Dendritic cell treated with granulocyte-macrophage colony-stimulating factor and Interleukin-4, amounts not matched to agents 40 ng/mL and 50 ng/mL, for 4 days (primary cell): ENCODE measurements at regions not wholly inside any gene's neighbourhood (a gene's known extent, or its start where the extent isn't known, plus 50 kb on each side); places are given as distances from the start of the nearest gene placed in this dataset.

Source experiments
- H3K27ac Mint-ChIP-seq: one replicate; pipeline ENCODE4 v1.8.0; 2022; ENCODE audit warnings: mild to moderate bottlenecking, mixed read lengths
- H3K27me3 Mint-ChIP-seq: one replicate; pipeline ENCODE4 v1.8.0; 2022; ENCODE audit warnings: mild to moderate bottlenecking, mixed read lengths
- H3K36me3 Mint-ChIP-seq: one replicate; pipeline ENCODE4 v1.8.0; 2022; ENCODE audit warnings: low read depth, mixed read lengths
- H3K4me1 Mint-ChIP-seq: one replicate; pipeline ENCODE4 v1.8.0; 2022; ENCODE audit warnings: low read depth, mixed read lengths
- H3K4me3 Mint-ChIP-seq: one replicate; pipeline ENCODE4 v1.8.0; 2022; ENCODE audit warnings: mild to moderate bottlenecking, moderate library complexity, mixed read lengths
- H3K9me3 Mint-ChIP-seq: one replicate; pipeline ENCODE4 v1.8.0; 2022; ENCODE audit warnings: mixed read lengths
- intact Hi-C: fragments of 100-400 bp; cut with micrococcal nuclease; formaldehyde crosslinking; loops from one replicate; pipeline ENCODE4 v1.15.0; 2022

DNA sequence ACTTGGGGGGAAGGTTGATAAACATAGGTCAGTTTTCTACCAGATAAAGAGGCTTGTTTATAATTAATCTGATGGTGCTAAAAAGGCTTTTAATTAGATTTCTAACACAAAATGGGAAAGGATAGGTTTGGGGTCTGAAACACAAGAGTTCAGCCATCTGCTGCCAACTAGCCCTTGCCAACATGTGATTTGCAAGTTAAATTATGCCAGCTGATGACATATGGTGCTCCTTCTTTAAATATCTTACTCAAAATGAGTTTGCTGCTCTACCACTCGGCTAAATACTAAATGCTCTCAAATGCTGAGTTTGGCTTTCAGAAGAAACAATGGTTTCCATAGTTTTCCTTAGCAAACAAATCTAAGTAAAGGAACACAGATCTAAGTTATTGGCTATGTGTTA is 557.8 kb upstream of the CCDC54 start:
- Mint-ChIP-seq H3K27ac (no peak overlapping the region), H3K4me1 (no peaks in the 10 kb centered on the region), H3K27me3 (no peaks in the 10 kb centered on the region), H3K4me3 (no peak overlapping the region), H3K36me3 (no peaks in the 10 kb centered on the region), H3K9me3 (peaks cover 7% of the 10 kb centered on the region)
- intact Hi-C loops = no loop called here

DNA sequence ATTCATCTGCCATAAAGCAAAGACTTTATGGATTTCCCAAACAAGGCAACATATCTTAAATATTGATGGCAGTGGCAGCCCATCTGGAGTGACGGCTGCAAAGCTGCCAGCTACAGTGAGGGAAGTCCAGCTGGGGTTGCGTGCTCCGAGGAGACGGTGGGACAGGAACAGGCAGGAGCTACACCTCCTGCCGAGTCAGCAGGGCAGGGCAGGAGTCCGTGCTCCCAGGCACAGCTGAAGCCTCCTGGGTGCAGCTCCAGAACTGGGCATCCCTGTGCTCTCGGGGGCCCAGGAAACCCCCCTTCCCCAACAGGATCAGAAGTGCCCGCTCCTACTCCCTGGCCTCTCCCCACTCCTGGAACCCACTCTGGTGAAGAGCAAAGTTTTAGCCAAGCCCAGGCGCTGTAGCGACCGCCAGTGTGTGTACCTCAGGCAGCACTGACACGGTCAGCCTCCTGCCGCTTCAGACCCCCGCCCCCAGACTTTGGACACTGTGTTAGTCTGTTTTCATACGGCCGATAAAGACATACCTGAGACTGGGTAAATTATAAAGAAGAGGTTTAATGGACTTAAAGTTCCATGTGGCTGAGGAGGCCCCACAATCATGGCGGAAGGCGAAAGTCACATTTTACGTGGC is 556.4 kb upstream of the CCDC54 start:
- H3K4me1 Mint-ChIP-seq = no peaks in the 10 kb centered on the region
- no peak overlapping the region for H3K27ac Mint-ChIP-seq
- no peaks in the 10 kb centered on the region for H3K36me3 Mint-ChIP-seq
- no peak overlapping the region for H3K4me3 Mint-ChIP-seq
- intact Hi-C loops = no loop called here
- H3K27me3 Mint-ChIP-seq = no peaks in the 10 kb centered on the region
- H3K9me3 Mint-ChIP-seq = peaks cover 7% of the 10 kb centered on the region

DNA sequence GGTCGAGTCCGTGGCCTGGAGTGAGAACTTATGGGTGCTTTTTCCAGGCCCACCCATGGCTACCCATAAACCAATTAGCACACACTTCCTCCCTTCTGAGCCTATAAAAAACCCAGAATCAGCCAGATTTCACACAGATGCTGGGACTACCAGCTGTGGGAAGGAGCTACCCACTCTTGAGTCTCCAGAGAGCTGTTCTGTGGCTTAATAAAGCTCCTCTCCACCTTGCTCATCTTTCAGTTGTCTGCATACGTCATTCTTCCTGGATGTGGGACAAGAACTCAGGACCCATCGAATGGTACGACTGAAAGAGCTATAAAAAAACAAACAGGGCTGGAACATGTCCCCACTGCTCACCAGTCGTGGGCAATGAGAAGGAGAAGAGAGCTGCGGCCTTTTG is 555.4 kb upstream of the CCDC54 start:
- H3K4me1 Mint-ChIP-seq = no peaks in the 10 kb centered on the region
- H3K27ac Mint-ChIP-seq = no peak overlapping the region
- no peaks in the 10 kb centered on the region for H3K36me3 Mint-ChIP-seq
- H3K9me3 Mint-ChIP-seq = peaks cover 7% of the 10 kb centered on the region
- intact Hi-C loops = no loop called here
- no peaks in the 10 kb centered on the region for H3K27me3 Mint-ChIP-seq
- H3K4me3 Mint-ChIP-seq = no peak overlapping the region

DNA sequence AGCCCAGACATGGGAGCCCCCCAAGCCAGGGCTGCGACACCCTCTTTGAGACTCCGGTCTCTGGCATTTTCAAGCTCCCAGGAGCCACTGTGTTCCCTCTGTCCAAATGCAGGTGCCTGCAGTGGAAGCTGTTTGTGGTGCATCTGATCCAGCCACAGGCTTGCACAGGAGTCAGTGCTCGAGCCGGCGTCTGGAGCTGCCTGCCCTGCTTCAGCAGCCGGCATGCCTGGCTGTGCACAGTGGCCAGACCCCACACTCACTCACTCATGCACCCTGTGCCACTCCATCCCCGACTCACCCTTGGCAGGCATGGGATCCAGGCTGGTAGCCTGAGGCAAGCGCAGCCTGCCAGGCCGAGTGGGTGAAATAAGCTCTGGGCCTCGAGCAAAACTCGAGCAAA is 555.0 kb upstream of the CCDC54 start:
- intact Hi-C loops = no loop called here
- Mint-ChIP-seq H3K27me3 (no peaks in the 10 kb centered on the region), H3K4me3 (no peak overlapping the region), H3K27ac (no peak overlapping the region), H3K9me3 (peaks cover 7% of the 10 kb centered on the region), H3K36me3 (no peaks in the 10 kb centered on the region), H3K4me1 (no peaks in the 10 kb centered on the region)

DNA sequence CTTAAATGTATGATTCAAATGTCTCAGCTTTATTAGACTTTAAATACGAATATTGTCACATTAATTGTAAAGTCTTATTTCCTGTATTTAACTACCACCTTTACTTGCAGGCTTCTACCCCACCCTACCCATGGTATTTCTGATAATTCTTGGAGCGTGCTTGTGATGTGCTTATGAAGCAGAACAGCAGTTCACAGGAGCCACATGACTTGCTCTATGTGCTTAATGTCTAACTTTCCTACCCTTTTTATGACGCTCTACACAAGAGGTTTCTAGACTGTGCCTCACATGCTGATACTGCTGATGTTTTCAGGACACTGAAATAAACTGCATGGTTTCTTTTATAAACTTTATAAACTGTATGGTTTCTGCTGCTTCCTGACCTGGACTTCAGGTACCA is 553.5 kb upstream of the CCDC54 start:
- intact Hi-C loops = no loop called here
- Mint-ChIP-seq H3K4me1 (no peaks in the 10 kb centered on the region), H3K4me3 (no peak overlapping the region), H3K27ac (no peak overlapping the region), H3K9me3 (peaks cover 7% of the 10 kb centered on the region), H3K36me3 (no peaks in the 10 kb centered on the region), H3K27me3 (no peaks in the 10 kb centered on the region)

DNA sequence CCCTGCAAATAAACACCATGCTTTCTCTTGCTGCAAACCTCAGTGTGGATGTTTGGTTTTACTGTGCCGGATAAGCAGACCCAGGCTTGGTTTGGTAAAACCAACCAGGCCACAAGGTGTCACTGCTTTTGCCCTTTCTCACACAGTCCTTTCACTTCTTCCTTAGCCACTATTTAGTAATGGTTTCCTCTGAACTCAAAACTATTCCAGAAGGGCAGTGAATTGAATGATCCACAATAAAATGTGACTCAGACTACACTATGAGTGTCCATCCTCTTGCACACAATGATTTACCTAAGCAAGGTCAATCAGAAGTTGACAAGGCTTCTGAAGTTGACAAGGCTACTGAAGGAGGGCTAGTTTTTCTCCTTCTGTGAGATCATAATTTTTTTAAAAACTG is 552.4 kb upstream of the CCDC54 start:
- H3K9me3 Mint-ChIP-seq = peaks cover 15% of the 10 kb centered on the region
- intact Hi-C loops = no loop called here
- no peak overlapping the region for H3K27ac Mint-ChIP-seq
- H3K4me3 Mint-ChIP-seq = no peak overlapping the region
- H3K27me3 Mint-ChIP-seq = no peaks in the 10 kb centered on the region
- no peaks in the 10 kb centered on the region for H3K4me1 Mint-ChIP-seq
- H3K36me3 Mint-ChIP-seq = no peaks in the 10 kb centered on the region

DNA sequence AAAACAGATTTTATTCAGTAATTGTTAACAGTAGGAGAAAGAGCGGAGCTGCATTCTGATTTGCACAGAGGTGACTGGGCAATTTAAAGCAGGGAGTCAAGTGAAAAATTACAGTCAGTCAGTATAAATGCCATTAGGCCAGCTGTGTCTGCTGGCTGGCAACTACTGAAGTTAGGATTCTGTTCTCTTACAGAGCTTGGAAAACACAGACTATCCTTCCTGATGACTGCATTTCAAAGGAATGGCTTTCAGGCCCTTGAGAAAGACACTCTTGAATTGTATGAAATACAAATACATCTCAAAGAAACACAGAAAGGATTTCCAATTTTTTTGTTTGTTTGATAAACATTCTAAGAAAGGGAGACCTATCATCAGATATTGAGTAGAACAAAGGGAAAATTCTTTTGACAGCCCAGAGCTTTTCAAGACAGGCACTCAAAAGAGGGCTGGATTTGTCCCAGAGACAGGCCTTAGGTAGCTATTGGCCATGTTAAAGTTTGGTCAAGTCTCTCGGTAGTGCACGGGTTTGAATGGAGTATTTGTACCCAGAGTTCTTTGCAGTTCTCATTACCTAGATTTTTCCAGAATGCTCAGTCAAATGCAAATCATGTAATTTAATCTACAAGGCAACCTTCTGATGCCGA is 551.2 kb upstream of the CCDC54 start:
- Mint-ChIP-seq H3K27me3 (no peaks in the 10 kb centered on the region), H3K9me3 (peaks cover 20% of the 10 kb centered on the region), H3K4me3 (no peak overlapping the region), H3K4me1 (no peaks in the 10 kb centered on the region), H3K36me3 (no peaks in the 10 kb centered on the region), H3K27ac (no peak overlapping the region)
- intact Hi-C loops = no loop called here

DNA sequence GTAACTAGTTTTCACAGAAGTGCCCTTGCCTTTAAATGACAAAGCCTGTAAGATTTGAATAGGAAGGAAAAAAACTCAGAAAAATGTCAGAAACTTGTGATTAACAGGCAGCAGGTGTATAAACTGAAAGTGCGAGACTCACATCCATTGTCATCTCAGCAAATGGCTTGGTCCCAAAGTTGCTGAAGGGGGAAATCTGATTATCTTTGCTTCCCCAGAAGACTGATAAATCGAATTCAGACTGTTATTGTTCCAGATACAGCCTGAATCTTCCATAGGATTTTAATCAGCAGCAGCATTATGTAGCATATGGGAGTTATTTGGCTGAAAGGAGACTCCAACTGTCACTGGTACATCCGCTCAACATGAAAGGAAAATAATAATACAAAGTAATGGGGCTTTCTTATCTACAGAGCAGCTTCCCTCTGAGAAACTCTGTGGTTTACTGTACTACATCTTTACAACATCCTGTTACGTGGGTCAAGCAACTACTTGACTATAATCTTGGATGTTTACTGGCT is 550.4 kb upstream of the CCDC54 start:
- intact Hi-C loops = no loop called here
- Mint-ChIP-seq H3K9me3 (peaks cover 21% of the 10 kb centered on the region), H3K27ac (no peak overlapping the region), H3K4me3 (no peak overlapping the region), H3K4me1 (no peaks in the 10 kb centered on the region), H3K27me3 (no peaks in the 10 kb centered on the region), H3K36me3 (no peaks in the 10 kb centered on the region)

DNA sequence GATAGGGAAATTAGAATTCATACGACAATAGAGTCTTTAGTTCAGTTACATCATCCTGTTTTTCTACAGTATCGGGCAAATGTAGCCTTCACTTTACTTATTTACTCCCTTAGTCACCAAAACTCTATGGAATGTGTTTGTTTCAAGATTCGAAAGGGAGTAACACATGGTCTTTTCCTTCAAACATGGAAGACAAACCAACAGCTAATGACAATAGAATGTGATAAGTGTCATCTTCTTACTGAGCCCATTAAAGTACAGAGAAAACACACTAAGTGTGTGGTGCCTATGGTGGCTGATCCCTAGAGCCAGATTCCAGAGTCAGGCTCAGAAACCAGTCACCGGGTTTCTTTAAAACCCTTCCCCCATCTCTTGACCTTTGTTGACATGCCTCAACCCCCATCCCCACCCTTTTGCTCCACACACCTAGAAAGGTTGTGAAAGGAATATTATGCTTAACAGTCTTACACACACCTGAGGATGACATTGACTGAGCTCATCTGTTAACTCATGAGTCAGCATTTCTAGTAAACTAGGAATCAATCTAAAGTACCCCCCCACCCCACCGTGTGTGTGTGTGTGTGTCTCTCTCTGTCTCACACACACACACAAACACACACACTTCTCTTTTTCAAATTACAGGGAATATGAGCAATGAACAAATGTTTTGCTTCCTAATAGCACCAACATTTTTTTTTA is 549.6 kb upstream of the CCDC54 start:
- Mint-ChIP-seq H3K36me3 (no peaks in the 10 kb centered on the region), H3K9me3 (peaks cover 27% of the 10 kb centered on the region), H3K27ac (no peak overlapping the region), H3K4me1 (no peaks in the 10 kb centered on the region), H3K27me3 (no peaks in the 10 kb centered on the region), H3K4me3 (no peak overlapping the region)
- intact Hi-C loops = no loop called here

DNA sequence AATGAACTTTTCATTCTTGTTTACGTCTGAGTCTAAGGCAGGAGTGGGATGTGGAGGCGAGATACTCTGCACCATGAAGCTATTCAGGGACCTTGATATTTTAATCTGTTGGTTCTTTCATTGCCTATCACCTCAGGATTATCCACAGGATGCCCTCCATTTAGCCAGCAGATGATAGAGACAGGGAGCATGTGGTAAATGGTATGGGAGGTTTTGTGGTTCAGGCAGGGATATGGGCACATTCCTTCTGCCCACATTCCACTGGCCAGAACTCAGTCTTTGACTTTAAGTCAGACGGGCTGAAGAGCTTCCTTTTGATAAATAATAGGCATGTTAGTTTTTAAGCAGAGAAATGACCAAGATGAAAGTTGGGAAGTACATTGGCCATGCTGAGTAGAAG is 548.0 kb upstream of the CCDC54 start:
- intact Hi-C loops = no loop called here

DNA sequence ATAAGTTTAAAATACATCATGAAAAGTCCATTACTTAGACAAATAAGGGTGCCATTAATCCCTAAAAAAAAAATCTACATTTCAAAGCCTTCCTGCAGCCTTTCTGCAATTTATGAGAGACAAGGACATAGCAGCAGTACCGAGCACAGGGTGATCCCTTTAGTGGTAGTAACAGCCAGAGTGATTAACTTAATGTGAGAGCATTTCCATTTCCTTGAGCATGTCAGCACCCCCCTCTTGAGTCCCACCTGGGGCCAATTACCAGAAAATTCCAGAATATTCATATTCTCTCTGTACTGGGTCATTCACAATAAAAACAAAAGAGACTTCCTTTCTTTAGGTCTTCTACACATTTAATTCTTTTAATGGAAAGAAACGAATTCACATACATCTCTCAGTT is 546.9 kb upstream of the CCDC54 start:
- Mint-ChIP-seq H3K9me3 (peaks cover 28% of the 10 kb centered on the region), H3K4me3 (no peak overlapping the region), H3K4me1 (no peaks in the 10 kb centered on the region), H3K27ac (no peak overlapping the region), H3K27me3 (no peaks in the 10 kb centered on the region), H3K36me3 (no peaks in the 10 kb centered on the region)
- intact Hi-C loops = no loop called here

More for the DNA sequence above, 548.0 kb upstream of the CCDC54 start:
- Mint-ChIP-seq H3K27me3 (no peaks in the 10 kb centered on the region), H3K36me3 (no peaks in the 10 kb centered on the region), H3K9me3 (peaks cover 28% of the 10 kb centered on the region), H3K4me3 (no peak overlapping the region), H3K27ac (no peak overlapping the region), H3K4me1 (no peaks in the 10 kb centered on the region)

DNA sequence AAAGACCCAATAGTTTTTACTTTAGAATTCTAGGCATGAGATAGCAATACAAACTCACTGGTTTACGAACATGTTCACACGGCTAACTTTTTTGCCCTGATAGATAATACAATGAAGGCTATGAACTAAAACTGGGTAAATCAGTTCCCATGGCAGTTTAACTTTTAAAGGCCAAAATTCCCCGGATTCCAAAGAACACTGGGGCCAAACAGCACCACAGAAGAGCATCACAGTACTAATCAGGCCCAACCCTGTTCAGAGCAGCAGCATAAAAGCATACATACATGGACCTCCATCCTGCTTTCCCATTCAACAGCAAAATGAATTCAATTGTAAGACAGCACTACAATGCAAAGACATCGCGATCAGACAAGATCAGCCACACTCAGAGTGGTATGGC is 540.3 kb upstream of the CCDC54 start:
- intact Hi-C loops = no loop called here
- no peaks in the 10 kb centered on the region for H3K36me3 Mint-ChIP-seq
- H3K4me3 Mint-ChIP-seq = no peak overlapping the region
- H3K4me1 Mint-ChIP-seq = no peaks in the 10 kb centered on the region
- peaks cover 28% of the 10 kb centered on the region for H3K9me3 Mint-ChIP-seq
- H3K27me3 Mint-ChIP-seq = no peaks in the 10 kb centered on the region
- H3K27ac Mint-ChIP-seq = no peak overlapping the region

DNA sequence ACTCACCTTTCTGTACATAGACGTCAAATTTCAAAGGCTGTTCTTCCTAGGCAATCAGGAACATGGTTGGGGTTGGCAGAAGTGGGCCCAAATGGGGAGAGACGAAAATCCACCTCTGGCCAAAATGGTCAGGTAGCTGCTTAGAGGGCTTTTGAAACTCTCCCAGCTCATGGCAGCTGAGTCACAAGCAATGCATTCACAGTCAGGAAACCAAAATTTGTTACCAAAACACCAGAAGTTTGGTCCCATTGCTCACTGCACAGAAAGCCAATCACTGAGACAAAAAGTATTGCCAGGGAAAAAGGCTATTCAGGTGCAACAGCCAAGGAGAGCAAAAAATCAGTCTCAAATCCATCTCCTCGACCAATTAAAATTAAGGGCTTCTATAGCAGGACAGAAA is 539.6 kb upstream of the CCDC54 start:
- Mint-ChIP-seq H3K9me3 (peaks cover 21% of the 10 kb centered on the region), H3K36me3 (no peaks in the 10 kb centered on the region), H3K27me3 (no peaks in the 10 kb centered on the region), H3K4me3 (no peak overlapping the region), H3K4me1 (no peaks in the 10 kb centered on the region), H3K27ac (no peak overlapping the region)
- intact Hi-C loops = no loop called here

DNA sequence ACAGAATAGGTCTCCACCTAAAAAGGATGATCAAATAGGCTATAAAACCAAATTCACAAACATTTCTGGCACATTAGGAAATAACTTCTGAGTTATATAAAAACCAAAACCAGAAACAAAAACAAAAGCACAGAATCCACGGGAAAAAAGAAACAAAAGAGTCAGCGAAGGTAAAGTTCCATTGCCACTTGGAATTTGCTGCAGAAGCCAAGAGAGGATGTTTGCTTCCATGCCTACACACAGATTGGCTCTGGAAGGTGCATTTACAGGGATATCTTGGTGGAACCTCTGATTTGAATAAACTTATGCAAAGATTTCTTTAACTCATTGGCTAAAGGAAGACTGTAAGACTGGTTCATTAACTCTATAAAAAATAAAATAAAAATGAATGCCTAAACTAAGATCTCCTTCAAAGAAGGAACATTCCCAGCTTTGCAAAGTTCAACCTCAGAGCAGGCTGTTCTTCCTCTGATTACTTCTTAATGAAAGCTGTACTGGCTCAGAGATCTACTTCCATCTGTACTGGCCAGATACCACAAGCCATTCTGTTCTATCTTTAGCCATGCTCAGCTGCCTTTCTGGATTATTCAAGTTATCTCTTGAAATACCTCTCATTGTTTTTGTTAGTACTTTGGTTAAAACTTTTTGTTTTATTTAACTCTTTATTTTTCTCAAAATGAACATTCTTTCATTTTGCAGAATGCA is 537.5 kb upstream of the CCDC54 start:
- peaks cover 30% of the 10 kb centered on the region for H3K9me3 Mint-ChIP-seq
- no peaks in the 10 kb centered on the region for H3K27me3 Mint-ChIP-seq
- H3K4me3 Mint-ChIP-seq = no peak overlapping the region
- no peaks in the 10 kb centered on the region for H3K36me3 Mint-ChIP-seq
- no peak overlapping the region for H3K27ac Mint-ChIP-seq
- intact Hi-C loops = no loop called here
- no peaks in the 10 kb centered on the region for H3K4me1 Mint-ChIP-seq
